Type B pancreatic cell (in vitro differentiated cells): ENCODE measurements at regions not wholly inside any gene's neighbourhood (a gene's known extent, or its start where the extent isn't known, plus 50 kb on each side); places are given as distances from the start of the nearest gene placed in this dataset.

Experiments
- DNase-seq: peaks from one replicate; pipeline ENCODE4 v3.0.0; 2021; ENCODE audit warnings: mixed read lengths; ENCODE audit not compliant: unreplicated experiment; ENCODE audit errors: extremely low spot score
- H3K27ac Mint-ChIP-seq: 2 replicates; pipeline ENCODE4 v1.8.0; 2021; ENCODE audit warnings: mild to moderate bottlenecking, mixed read lengths
- H3K27me3 Mint-ChIP-seq: 2 replicates; pipeline ENCODE4 v1.8.0; 2021; ENCODE audit warnings: mixed read lengths
- H3K36me3 Mint-ChIP-seq: 2 replicates; pipeline ENCODE4 v1.8.0; 2021; ENCODE audit warnings: mixed read lengths
- H3K4me1 Mint-ChIP-seq: one replicate; pipeline ENCODE4 v1.8.0; 2021; ENCODE audit warnings: mixed read lengths; ENCODE audit not compliant: unreplicated experiment
- H3K4me3 Mint-ChIP-seq: 2 replicates; pipeline ENCODE4 v1.8.0; 2021; ENCODE audit warnings: mild to moderate bottlenecking, mixed read lengths
- H3K9me3 Mint-ChIP-seq: 2 replicates; pipeline ENCODE4 v1.8.0; 2021; ENCODE audit warnings: mixed read lengths
- TF ChIP-seq, protein P1 (sequence below): fragments of 200-600 bp; sonication (generic); conservative IDR thresholded peaks from 2 replicates; pipeline ENCODE4 v1.5.0; 2021; ENCODE audit warnings: antibody characterized with exemption, mild to moderate bottlenecking

GRCh38 chr11:79902493-79902892 lies 461.7 kb upstream of the TENM4 start:
- H3K4me3 Mint-ChIP-seq = no peak overlapping the region
- no peaks in the 10 kb centered on the region for H3K27me3 Mint-ChIP-seq
- peaks cover 3% of the 10 kb centered on the region for H3K4me1 Mint-ChIP-seq
- no peak for DNase-seq
- peaks cover 3% of the 10 kb centered on the region for H3K9me3 Mint-ChIP-seq
- H3K36me3 Mint-ChIP-seq = no peaks in the 10 kb centered on the region
- no peak overlapping the region for H3K27ac Mint-ChIP-seq
- TF ChIP-seq, protein P1, sequence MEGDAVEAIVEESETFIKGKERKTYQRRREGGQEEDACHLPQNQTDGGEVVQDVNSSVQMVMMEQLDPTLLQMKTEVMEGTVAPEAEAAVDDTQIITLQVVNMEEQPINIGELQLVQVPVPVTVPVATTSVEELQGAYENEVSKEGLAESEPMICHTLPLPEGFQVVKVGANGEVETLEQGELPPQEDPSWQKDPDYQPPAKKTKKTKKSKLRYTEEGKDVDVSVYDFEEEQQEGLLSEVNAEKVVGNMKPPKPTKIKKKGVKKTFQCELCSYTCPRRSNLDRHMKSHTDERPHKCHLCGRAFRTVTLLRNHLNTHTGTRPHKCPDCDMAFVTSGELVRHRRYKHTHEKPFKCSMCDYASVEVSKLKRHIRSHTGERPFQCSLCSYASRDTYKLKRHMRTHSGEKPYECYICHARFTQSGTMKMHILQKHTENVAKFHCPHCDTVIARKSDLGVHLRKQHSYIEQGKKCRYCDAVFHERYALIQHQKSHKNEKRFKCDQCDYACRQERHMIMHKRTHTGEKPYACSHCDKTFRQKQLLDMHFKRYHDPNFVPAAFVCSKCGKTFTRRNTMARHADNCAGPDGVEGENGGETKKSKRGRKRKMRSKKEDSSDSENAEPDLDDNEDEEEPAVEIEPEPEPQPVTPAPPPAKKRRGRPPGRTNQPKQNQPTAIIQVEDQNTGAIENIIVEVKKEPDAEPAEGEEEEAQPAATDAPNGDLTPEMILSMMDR = no peak

- Mint-ChIP-seq H3K27ac (no peak overlapping the region), H3K36me3 (no peaks in the 10 kb centered on the region), H3K4me1 (peaks cover 3% of the 10 kb centered on the region), H3K27me3 (no peaks in the 10 kb centered on the region), H3K4me3 (no peak overlapping the region), H3K9me3 (no peaks in the 10 kb centered on the region)
- TF ChIP-seq, protein P1 = no peak
- no peak for DNase-seq
These were observed 457.1 kb upstream of the TENM4 start for GRCh38 chr11:79897896-79898295.

- Mint-ChIP-seq H3K4me3 (no peak overlapping the region), H3K9me3 (no peaks in the 10 kb centered on the region), H3K27me3 (peaks cover 9% of the 10 kb centered on the region), H3K27ac (no peak overlapping the region), H3K4me1 (no peaks in the 10 kb centered on the region), H3K36me3 (no peaks in the 10 kb centered on the region)
- no peak for DNase-seq
- TF ChIP-seq, protein P1 = no peak
These were observed 455.4 kb upstream of the TENM4 start for GRCh38 chr11:79896258-79896657.

DNA sequence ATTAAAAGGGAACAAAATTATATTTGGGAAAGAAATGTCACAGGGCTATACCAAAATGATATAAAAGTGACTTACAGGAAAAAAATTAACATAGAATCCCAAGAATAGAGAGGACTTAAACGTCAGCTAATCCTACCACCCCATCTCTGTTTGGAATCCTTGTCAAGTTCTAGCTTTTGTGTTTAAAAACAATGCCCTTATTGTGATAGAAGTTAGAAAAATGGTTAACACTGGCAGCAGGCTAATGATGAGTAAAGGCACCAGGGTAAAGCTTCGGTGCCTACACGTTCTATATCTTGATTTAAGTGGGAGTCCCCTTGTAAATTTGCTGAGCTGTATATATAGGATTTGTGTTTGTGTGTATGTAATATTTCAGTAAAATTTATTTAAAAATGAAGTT lies 453.3 kb upstream of the TENM4 start:
- Mint-ChIP-seq H3K27ac (no peak overlapping the region), H3K4me1 (no peaks in the 10 kb centered on the region), H3K9me3 (no peaks in the 10 kb centered on the region), H3K27me3 (peaks cover 9% of the 10 kb centered on the region), H3K36me3 (no peaks in the 10 kb centered on the region), H3K4me3 (no peak overlapping the region)
- TF ChIP-seq, protein P1 = no peak
- DNase-seq = no peak

DNA sequence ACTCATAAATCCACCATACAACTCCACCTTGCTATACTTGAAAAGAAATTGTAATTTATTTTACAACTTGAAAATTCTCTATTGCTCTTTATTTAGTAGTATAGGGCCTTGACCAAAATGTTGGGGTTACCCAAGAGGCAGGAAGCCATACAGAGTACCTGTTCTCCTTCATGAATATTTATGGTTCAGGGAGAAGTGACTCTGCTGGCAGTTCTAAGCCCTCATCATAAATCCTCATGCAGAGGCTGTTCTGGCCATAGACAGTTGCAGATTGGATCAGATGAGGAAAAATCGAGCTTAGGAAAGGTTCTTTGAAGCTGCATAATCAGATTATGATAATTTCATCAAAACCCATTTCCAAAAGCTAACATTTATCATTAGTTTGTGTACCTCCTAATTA lies 449.4 kb upstream of the TENM4 start:
- Mint-ChIP-seq H3K27ac (no peak overlapping the region), H3K27me3 (peaks cover 9% of the 10 kb centered on the region), H3K4me1 (no peaks in the 10 kb centered on the region), H3K36me3 (no peaks in the 10 kb centered on the region), H3K4me3 (no peak overlapping the region), H3K9me3 (no peaks in the 10 kb centered on the region)
- TF ChIP-seq, protein P1 = no peak
- DNase-seq = no peak

- Mint-ChIP-seq H3K4me1 (peaks cover 3% of the 10 kb centered on the region), H3K27ac (no peak overlapping the region), H3K4me3 (no peak overlapping the region), H3K9me3 (peaks cover 10% of the 10 kb centered on the region), H3K27me3 (no peaks in the 10 kb centered on the region), H3K36me3 (no peaks in the 10 kb centered on the region)
- no peak for DNase-seq
- TF ChIP-seq, protein P1 = no peak
These were observed 424.1 kb upstream of the TENM4 start for GRCh38 chr11:79864882-79865281.
